Pancreas (tissue), 10 donors: ENCODE measurements at regions not wholly inside any gene's neighbourhood (a gene's known extent, or its start where the extent isn't known, plus 50 kb on each side); places are given as distances from the start of the nearest gene placed in this dataset.
A peak's percentile ranks its signal among the peaks of the same experiment; 100 is the strongest.

ENCODE experiments used
- ATAC-seq, 4 donors: fragments of 200-7000 bp; cut with Tn5 transposase; one replicate each; pipeline versions ENCODE4 v1.8.0 to v1.9.1; 2020; ENCODE audit warnings: mild to moderate bottlenecking in 4 of 4, moderate library complexity in 4 of 4
- DNase-seq, 6 donors: peaks; one replicate each; pipeline ENCODE4 v3.0.0-alpha.2; 2020
- FAIRE-seq: peaks from 2 replicates; lab custom pipeline; 2012; peaks lifted over from hg19 to GRCh38; lab: Jason Lieb, UNC
- H3K27ac ChIP-seq, 4 donors: fragments of 200-600 bp; sonication (generic); 1 replicate in 3 of 4; 2 replicates in 1 of 4; pipeline versions ENCODE4 v1.5.0 to v1.8.0; 2020
- H3K27me3 ChIP-seq, 4 donors: fragments of 200-600 bp; one replicate each; pipeline ENCODE4 v1.8.0; 2021
- H3K36me3 ChIP-seq, 3 donors: fragments of 200-600 bp; sonication (generic) in 1 of 3; one replicate each; pipeline versions ENCODE4 v1.5.0 to v1.8.0; 2020 to 2021
- H3K4me1 ChIP-seq, 3 donors: fragments of 200-600 bp; one replicate each; pipeline ENCODE4 v1.8.0; 2021
- H3K4me3 ChIP-seq, 4 donors: fragments of 200-600 bp; sonication (generic) in 2 of 4; one replicate each; pipeline versions ENCODE4 v1.5.0 to v1.8.0; 2020 to 2021
- H3K9me3 ChIP-seq, 4 donors: fragments of 200-600 bp; one replicate each; pipeline ENCODE4 v1.8.0; 2021
- CTCF ChIP-seq, 4 donors: fragments of 200-600 bp; sonication (generic) in 3 of 4; IDR thresholded peaks; one replicate each; pipeline versions ENCODE4 v1.5.0 to v1.8.0; 2021; ENCODE audit warnings: antibody characterized with exemption in 4 of 4
- WGBS, 2 donors: extraction: QIAGEN DNeasy Blood & Tissue Kit; methylation state at CpG; one replicate each; pipeline ENCODE4 v1.1.7; 2013; 5-methylcytosine and 5-hydroxymethylcytosine counted together
- intact Hi-C, 3 donors: fragments of 100-400 bp; cut with DNase I; formaldehyde crosslinking; loops; one replicate each; pipeline versions ENCODE4 v1.11.1 to v1.14.2; 2022
- donor health status: healthy with polysubstance abuse.
- donor health status: DM: no; HTN: no; CAD: no; lungs with moderate emphysema.
- donor health status: DM: no; HTN: no; CAD: no.
- donor health status: control.
- donor health status: control.
- donor health status: Bipolar disorder and iron deficiency.
- donor health status: DM: yes; HTN: yes; CAD: no.
- donor health status: DM: no; HTN: no; CAD: no.
- donor health status: DM: no; HTN: no; CAD: no.
- donor health status: DM: yes; HTN: yes; CAD: no.

GRCh38 chr2:168338803-168339437 is 91.5 kb upstream of the STK39 start:
- H3K4me3 ChIP-seq: no peak overlapping the region
- H3K27me3 ChIP-seq: no peaks in the 10 kb centered on the region
- no peak for TF ChIP-seq CTCF (IDR thresholded peaks at IDR 0.05)
- ATAC-seq (peak; percentile 65 to 82 (median 76)), DNase-seq (no peak), FAIRE-seq (no peak)
- no peaks in the 10 kb centered on the region for H3K9me3 ChIP-seq
- WGBS, 2 donors: 9 to 13% methylated on average over 1 of the region's 1 CpG
- peak overlapping the region in 2 of 4 donors; percentile 48 to 55 for H3K27ac ChIP-seq
- H3K36me3 ChIP-seq: no peaks in the 10 kb centered on the region
- intact Hi-C loops: loop anchor here in 1 of 3 donors (5.0 kb wide), 1 partner anchor 202 kb away; no protein-coding TSS in a partner anchor
- peaks cover 8 to 15% (median 11%) of the 10 kb centered on the region in 3 donors for H3K4me1 ChIP-seq

- H3K4me3 ChIP-seq: no peak overlapping the region
- TF ChIP-seq CTCF (IDR thresholded peaks at IDR 0.05): no peak
- intact Hi-C loops: no loop called here
- WGBS, 2 donors: 91 to 95% methylated on average over 5 of the region's 5 CpGs
- DNase-seq: no peak
- H3K9me3 ChIP-seq: no peaks in the 10 kb centered on the region
- no peak for ATAC-seq
- H3K36me3 ChIP-seq: no peaks in the 10 kb centered on the region
- no peaks in the 10 kb centered on the region for H3K27me3 ChIP-seq
- peaks cover 8 to 15% (median 11%) of the 10 kb centered on the region in 3 donors for H3K4me1 ChIP-seq
- no peak overlapping the region for H3K27ac ChIP-seq
- no peak for FAIRE-seq
These were observed 93.5 kb upstream of the STK39 start for GRCh38 chr2:168340931-168341330.

GRCh38 chr2:168343586-168343985 is 96.2 kb upstream of the STK39 start:
- DNase-seq: no peak
- Histone ChIP-seq H3K4me3 (no peak overlapping the region), H3K4me1 (peaks cover 6 to 11% (median 11%) of the 10 kb centered on the region in 3 donors), H3K36me3 (no peaks in the 10 kb centered on the region), H3K27ac (no peak overlapping the region), H3K9me3 (no peaks in the 10 kb centered on the region), H3K27me3 (no peaks in the 10 kb centered on the region)
- FAIRE-seq: no peak
- intact Hi-C loops: no loop called here
- no peak for ATAC-seq
- TF ChIP-seq CTCF (IDR thresholded peaks at IDR 0.05): no peak
- 84 to 88% methylated on average over 5 of the region's 5 CpGs for WGBS, 2 donors

- ATAC-seq (no peak), DNase-seq (no peak), FAIRE-seq (no peak)
- intact Hi-C loops: loop anchor here in 2 of 3 donors (5.0 kb wide), 2 partner anchors 408 to 413 kb away; no protein-coding TSS in a partner anchor
- Histone ChIP-seq H3K36me3 (no peaks in the 10 kb centered on the region), H3K9me3 (no peaks in the 10 kb centered on the region), H3K27ac (no peak overlapping the region), H3K4me1 (peaks cover 5 to 8% (median 7%) of the 10 kb centered on the region in 3 donors), H3K27me3 (no peaks in the 10 kb centered on the region), H3K4me3 (no peak overlapping the region)
- no peak for TF ChIP-seq CTCF (IDR thresholded peaks at IDR 0.05)
- 82 to 87% methylated on average over 5 of the region's 5 CpGs for WGBS, 2 donors
These were observed 97.3 kb upstream of the STK39 start for GRCh38 chr2:168344706-168345105.

- H3K36me3 ChIP-seq: no peaks in the 10 kb centered on the region
- no peak for DNase-seq
- no peak for ATAC-seq
- peaks cover 12 to 14% (median 13%) of the 10 kb centered on the region in 3 donors for H3K4me1 ChIP-seq
- H3K9me3 ChIP-seq: no peaks in the 10 kb centered on the region
- no peak for FAIRE-seq
- WGBS, 2 donors: 42 to 56% methylated on average over 3 of the region's 3 CpGs
- intact Hi-C loops: loop anchor here in 2 of 3 donors (5.0 kb wide), 2 partner anchors 407 to 412 kb away; no protein-coding TSS in a partner anchor
- no peak overlapping the region for H3K4me3 ChIP-seq
- TF ChIP-seq CTCF (IDR thresholded peaks at IDR 0.05): no peak
- H3K27ac ChIP-seq: no peak overlapping the region
- H3K27me3 ChIP-seq: no peaks in the 10 kb centered on the region
These were observed 98.2 kb upstream of the STK39 start for GRCh38 chr2:168345601-168346000.
